ENCODE measurements at regions not wholly inside any gene's neighbourhood (a gene's known extent, or its start where the extent isn't known, plus 50 kb on each side); places are given as distances from the start of the nearest gene placed in this dataset.

- TF ChIP-seq EP300 (conservative IDR thresholded peaks at IDR 0.05; ENCODE audit: poor library complexity, severe bottlenecking), result no peak
- TF ChIP-seq CTCF (IDR thresholded peaks at IDR 0.05; ENCODE audit: poor library complexity, severe bottlenecking), result no peak
- no peak for TF ChIP-seq EZH2 (IDR thresholded peaks at IDR 0.05; ENCODE audit: borderline replicate concordance, insufficient read depth, low read length, poor library complexity, severe bottlenecking)
These were observed 569.8 kb downstream of the QKI start for GRCh38 chr6:163984124-163984936.

Data from neural cell (in vitro differentiated cells).